NCI-H510A treated with DMSO at 0.1 percent for 48 hours (cell line): ENCODE measurements at regions not wholly inside any gene's neighbourhood (a gene's known extent, or its start where the extent isn't known, plus 50 kb on each side); places are given as distances from the start of the nearest gene placed in this dataset.
A peak's percentile ranks its signal among the peaks of the same experiment; 100 is the strongest.

Source experiments
- DNase-seq: peaks from one replicate; lab custom pipeline; 2025; lab: John Stamatoyannopoulos, UW

- no peak for DNase-seq
Measured at GRCh38 chr18:40447820-40448219, 1507.2 kb upstream of the PIK3C3 start.

GRCh38 chr18:40440088-40440487, 1514.9 kb upstream of the PIK3C3 start:
- DNase-seq: no peak

- no peak for DNase-seq
Measured at GRCh38 chr18:40437517-40437916, 1517.5 kb upstream of the PIK3C3 start.

GRCh38 chr18:40431071-40431985, 1523.7 kb upstream of the PIK3C3 start:
- no peak for DNase-seq

- no peak for DNase-seq
Measured at GRCh38 chr18:40423291-40423690, 1531.7 kb upstream of the PIK3C3 start.

GRCh38 chr18:40420675-40421074, 1534.4 kb upstream of the PIK3C3 start:
- DNase-seq: no peak

GRCh38 chr18:40417501-40417900, 1537.5 kb upstream of the PIK3C3 start:
- no peak for DNase-seq

- DNase-seq: no peak
Measured at GRCh38 chr18:40415821-40416220, 1539.2 kb upstream of the PIK3C3 start.

GRCh38 chr18:40415176-40415791, 1539.8 kb upstream of the PIK3C3 start:
- no peak for DNase-seq

GRCh38 chr18:40414155-40414754, 1540.8 kb upstream of the PIK3C3 start:
- DNase-seq: peak; percentile 41

GRCh38 chr18:40413160-40413559, 1541.9 kb upstream of the PIK3C3 start:
- DNase-seq: peak; percentile 45

- DNase-seq: no peak
Measured at GRCh38 chr18:40412410-40412809, 1542.6 kb upstream of the PIK3C3 start.

GRCh38 chr18:40407909-40408308, 1547.1 kb upstream of the PIK3C3 start:
- DNase-seq: no peak

- DNase-seq: no peak
Measured at GRCh38 chr18:40404284-40404683, 1550.8 kb upstream of the PIK3C3 start.

- no peak for DNase-seq
Measured at GRCh38 chr18:40402052-40402451, 1553.0 kb upstream of the PIK3C3 start.

GRCh38 chr18:40388121-40388520, 1566.9 kb upstream of the PIK3C3 start:
- no peak for DNase-seq

GRCh38 chr18:40387130-40387787, 1567.8 kb upstream of the PIK3C3 start:
- DNase-seq: no peak

- no peak for DNase-seq
Measured at GRCh38 chr18:40382197-40382596, 1572.8 kb upstream of the PIK3C3 start.

GRCh38 chr18:40380686-40381439, 1574.2 kb upstream of the PIK3C3 start:
- DNase-seq: no peak

- no peak for DNase-seq
Measured at GRCh38 chr18:40375837-40376236, 1579.2 kb upstream of the PIK3C3 start.

GRCh38 chr18:40371673-40372072, 1583.4 kb upstream of the PIK3C3 start:
- no peak for DNase-seq

GRCh38 chr18:40367576-40367975, 1587.5 kb upstream of the PIK3C3 start:
- DNase-seq: no peak
